SU-DHL-6 (cell line): ENCODE measurements at regions not wholly inside any gene's neighbourhood (a gene's known extent, or its start where the extent isn't known, plus 50 kb on each side); places are given as distances from the start of the nearest gene placed in this dataset.

Source experiments
- CTCF ChIP-seq: fragments of 200-600 bp; sonication (generic); IDR thresholded peaks from one replicate; pipeline ENCODE4 v1.5.1; 2017; ENCODE audit warnings: antibody characterized with exemption, mild to moderate bottlenecking, low read length, moderate library complexity; ENCODE audit not compliant: insufficient read depth, poor library complexity, severe bottlenecking
- EZH2phosphoT487 ChIP-seq: fragments of 200-600 bp; sonication (generic), shearing (Covaris generic); conservative IDR thresholded peaks from 2 replicates; pipeline ENCODE4 v1.6.1; 2018; ENCODE audit warnings: mild to moderate bottlenecking, antibody characterized with exemption, low read length, moderate library complexity, mixed read lengths

- no peak for TF ChIP-seq CTCF
- TF ChIP-seq EZH2phosphoT487, result no peak
Measured at GRCh38 chr13:73691891-73692290, 442.3 kb downstream of the KLF12 start.
